HEK293T (cell line): ENCODE measurements at regions not wholly inside any gene's neighbourhood (a gene's known extent, or its start where the extent isn't known, plus 50 kb on each side); places are given as distances from the start of the nearest gene placed in this dataset.

ENCODE experiments used
- ARNT ChIP-seq: fragments of 450-650 bp; IDR thresholded peaks from 2 replicates; pipeline ENCODE4 v1.6.1; 2017; ENCODE audit warnings: mild to moderate bottlenecking
- BHLHE40 ChIP-seq: fragments of 450-650 bp; IDR thresholded peaks from 2 replicates; pipeline ENCODE4 v1.6.1; 2016; ENCODE audit warnings: mild to moderate bottlenecking, moderate library complexity, borderline replicate concordance
- ELF4 ChIP-seq: fragments of 450-650 bp; IDR thresholded peaks from 2 replicates; pipeline ENCODE4 v1.6.1; 2017; ENCODE audit warnings: antibody characterized with exemption
- FOXA1 ChIP-seq: fragments of 450-650 bp; IDR thresholded peaks from 2 replicates; pipeline ENCODE4 v1.6.1; 2016; ENCODE audit warnings: mild to moderate bottlenecking
- FOXK2 ChIP-seq: fragments of 450-650 bp; IDR thresholded peaks from 2 replicates; pipeline ENCODE4 v1.6.1; 2016; ENCODE audit warnings: mild to moderate bottlenecking
- FOXM1 ChIP-seq: fragments of 450-650 bp; IDR thresholded peaks from 2 replicates; pipeline ENCODE4 v1.6.1; 2017; ENCODE audit warnings: mild to moderate bottlenecking, borderline replicate concordance
- HDGF ChIP-seq: fragments of 450-650 bp; IDR thresholded peaks from 2 replicates; pipeline ENCODE4 v1.6.1; 2017; ENCODE audit warnings: antibody characterized with exemption, borderline replicate concordance
- L3MBTL2 ChIP-seq: fragments of 450-650 bp; conservative IDR thresholded peaks from 2 replicates; pipeline ENCODE4 v1.6.1; 2016; ENCODE audit warnings: mild to moderate bottlenecking
- LEF1 ChIP-seq: fragments of 450-650 bp; IDR thresholded peaks from 2 replicates; pipeline ENCODE4 v1.6.1; 2017; ENCODE audit warnings: mild to moderate bottlenecking, borderline replicate concordance
- NFRKB ChIP-seq: fragments of 450-650 bp; IDR thresholded peaks from 2 replicates; pipeline ENCODE4 v1.6.1; 2016; ENCODE audit warnings: mild to moderate bottlenecking, moderate library complexity
- PKNOX1 ChIP-seq: fragments of 450-650 bp; IDR thresholded peaks from 2 replicates; pipeline ENCODE4 v1.6.1; 2016
- SP1 ChIP-seq: fragments of 450-650 bp; IDR thresholded peaks from 2 replicates; pipeline ENCODE4 v1.6.1; 2017
- TARDBP ChIP-seq: fragments of 450-650 bp; IDR thresholded peaks from 2 replicates; pipeline ENCODE4 v1.6.1; 2016
- ZNF384 ChIP-seq: fragments of 450-650 bp; IDR thresholded peaks from 2 replicates; pipeline ENCODE4 v1.6.1; 2016

- no peak for TF ChIP-seq SP1
- TF ChIP-seq TARDBP, result no peak
- TF ChIP-seq NFRKB, result no peak
- TF ChIP-seq FOXM1, result no peak
- no peak for TF ChIP-seq LEF1
- TF ChIP-seq ARNT, result no peak
- TF ChIP-seq FOXA1, result no peak
- no peak for TF ChIP-seq L3MBTL2
- TF ChIP-seq ZNF384, result no peak
- TF ChIP-seq FOXK2, result no peak
- no peak for TF ChIP-seq HDGF
- no peak for TF ChIP-seq BHLHE40
- TF ChIP-seq PKNOX1, result no peak
- TF ChIP-seq ELF4, result no peak
These were observed 134.9 kb downstream of the KCNA5 start for GRCh38 chr12:5178571-5178970.
